Dendritic cell treated with granulocyte-macrophage colony-stimulating factor and Interleukin-4, amounts not matched to agents 40 ng/mL and 50 ng/mL, for 4 days (primary cell): ENCODE measurements at regions not wholly inside any gene's neighbourhood (a gene's known extent, or its start where the extent isn't known, plus 50 kb on each side); places are given as distances from the start of the nearest gene placed in this dataset.

ENCODE experiments used
- H3K27ac Mint-ChIP-seq: one replicate; pipeline ENCODE4 v1.8.0; 2022; ENCODE audit warnings: mild to moderate bottlenecking, mixed read lengths
- H3K27me3 Mint-ChIP-seq: one replicate; pipeline ENCODE4 v1.8.0; 2022; ENCODE audit warnings: mild to moderate bottlenecking, mixed read lengths
- H3K36me3 Mint-ChIP-seq: one replicate; pipeline ENCODE4 v1.8.0; 2022; ENCODE audit warnings: low read depth, mixed read lengths
- H3K4me1 Mint-ChIP-seq: one replicate; pipeline ENCODE4 v1.8.0; 2022; ENCODE audit warnings: low read depth, mixed read lengths
- H3K4me3 Mint-ChIP-seq: one replicate; pipeline ENCODE4 v1.8.0; 2022; ENCODE audit warnings: mild to moderate bottlenecking, moderate library complexity, mixed read lengths
- H3K9me3 Mint-ChIP-seq: one replicate; pipeline ENCODE4 v1.8.0; 2022; ENCODE audit warnings: mixed read lengths
- intact Hi-C: fragments of 100-400 bp; cut with micrococcal nuclease; formaldehyde crosslinking; loops from one replicate; pipeline ENCODE4 v1.15.0; 2022

GRCh38 chr2:217456016-217456415 is 546.8 kb downstream of the TNS1 start:
- Mint-ChIP-seq H3K4me1 (no peaks in the 10 kb centered on the region), H3K4me3 (no peak overlapping the region)
- intact Hi-C loops = no loop called here

GRCh38 chr2:217452928-217453327 is 549.9 kb downstream of the TNS1 start:
- Mint-ChIP-seq H3K36me3 (no peaks in the 10 kb centered on the region), H3K4me1 (no peaks in the 10 kb centered on the region), H3K9me3 (no peaks in the 10 kb centered on the region), H3K27me3 (peaks cover 36% of the 10 kb centered on the region), H3K27ac (no peak overlapping the region), H3K4me3 (no peak overlapping the region)
- intact Hi-C loops = no loop called here

More at GRCh38 chr2:217456016-217456415, 546.8 kb downstream of the TNS1 start:
- no peaks in the 10 kb centered on the region for H3K36me3 Mint-ChIP-seq
- no peaks in the 10 kb centered on the region for H3K9me3 Mint-ChIP-seq
- H3K27ac Mint-ChIP-seq = no peak overlapping the region
- peaks cover 21% of the 10 kb centered on the region for H3K27me3 Mint-ChIP-seq

GRCh38 chr2:217451666-217452065 is 551.1 kb downstream of the TNS1 start:
- no peaks in the 10 kb centered on the region for H3K36me3 Mint-ChIP-seq
- intact Hi-C loops = no loop called here
- H3K4me3 Mint-ChIP-seq = no peak overlapping the region
- no peaks in the 10 kb centered on the region for H3K4me1 Mint-ChIP-seq
- H3K9me3 Mint-ChIP-seq = no peaks in the 10 kb centered on the region
- no peak overlapping the region for H3K27ac Mint-ChIP-seq
- peaks cover 41% of the 10 kb centered on the region for H3K27me3 Mint-ChIP-seq

GRCh38 chr2:217449444-217449843 is 553.4 kb downstream of the TNS1 start:
- no peaks in the 10 kb centered on the region for H3K4me1 Mint-ChIP-seq
- intact Hi-C loops = no loop called here
- no peak overlapping the region for H3K27ac Mint-ChIP-seq
- H3K27me3 Mint-ChIP-seq = peaks cover 44% of the 10 kb centered on the region
- no peaks in the 10 kb centered on the region for H3K36me3 Mint-ChIP-seq
- no peaks in the 10 kb centered on the region for H3K9me3 Mint-ChIP-seq
- no peak overlapping the region for H3K4me3 Mint-ChIP-seq

- H3K27ac Mint-ChIP-seq = no peak overlapping the region
- no peaks in the 10 kb centered on the region for H3K36me3 Mint-ChIP-seq
- no peaks in the 10 kb centered on the region for H3K9me3 Mint-ChIP-seq
- peaks cover 44% of the 10 kb centered on the region for H3K27me3 Mint-ChIP-seq
- no peak overlapping the region for H3K4me3 Mint-ChIP-seq
- intact Hi-C loops = no loop called here
- no peaks in the 10 kb centered on the region for H3K4me1 Mint-ChIP-seq
Observed at GRCh38 chr2:217448860-217449259, 553.9 kb downstream of the TNS1 start.

GRCh38 chr2:217445723-217446122 is 557.1 kb downstream of the TNS1 start:
- Mint-ChIP-seq H3K9me3 (no peaks in the 10 kb centered on the region), H3K36me3 (no peaks in the 10 kb centered on the region), H3K4me3 (no peak overlapping the region), H3K27ac (no peak overlapping the region), H3K27me3 (peaks cover 36% of the 10 kb centered on the region), H3K4me1 (no peaks in the 10 kb centered on the region)
- intact Hi-C loops = no loop called here

- Mint-ChIP-seq H3K4me3 (no peak overlapping the region), H3K27ac (no peak overlapping the region), H3K27me3 (peaks cover 31% of the 10 kb centered on the region), H3K4me1 (no peaks in the 10 kb centered on the region), H3K36me3 (no peaks in the 10 kb centered on the region), H3K9me3 (no peaks in the 10 kb centered on the region)
- intact Hi-C loops = no loop called here
Observed at GRCh38 chr2:217444932-217445331, 557.9 kb downstream of the TNS1 start.

- Mint-ChIP-seq H3K27me3 (peaks cover 31% of the 10 kb centered on the region), H3K4me1 (no peaks in the 10 kb centered on the region), H3K27ac (no peak overlapping the region), H3K9me3 (no peaks in the 10 kb centered on the region), H3K4me3 (no peak overlapping the region), H3K36me3 (no peaks in the 10 kb centered on the region)
- intact Hi-C loops = no loop called here
Observed at GRCh38 chr2:217444509-217444908, 558.3 kb downstream of the TNS1 start.

- intact Hi-C loops = no loop called here
- Mint-ChIP-seq H3K4me1 (peaks cover 4% of the 10 kb centered on the region), H3K9me3 (no peaks in the 10 kb centered on the region), H3K4me3 (no peak overlapping the region), H3K27me3 (peaks cover 27% of the 10 kb centered on the region), H3K27ac (no peak overlapping the region), H3K36me3 (no peaks in the 10 kb centered on the region)
Observed at GRCh38 chr2:217443601-217444000, 559.2 kb downstream of the TNS1 start.

GRCh38 chr2:217440000-217440399 is 562.8 kb downstream of the TNS1 start:
- intact Hi-C loops = no loop called here

GRCh38 chr2:217438821-217439220 is 564.0 kb downstream of the TNS1 start:
- no peaks in the 10 kb centered on the region for H3K36me3 Mint-ChIP-seq
- H3K4me3 Mint-ChIP-seq = no peak overlapping the region
- intact Hi-C loops = no loop called here
- H3K4me1 Mint-ChIP-seq = peaks cover 19% of the 10 kb centered on the region
- H3K27me3 Mint-ChIP-seq = peaks cover 36% of the 10 kb centered on the region
- H3K27ac Mint-ChIP-seq = no peak overlapping the region
- H3K9me3 Mint-ChIP-seq = no peaks in the 10 kb centered on the region

More at GRCh38 chr2:217440000-217440399, 562.8 kb downstream of the TNS1 start:
- peaks cover 31% of the 10 kb centered on the region for H3K27me3 Mint-ChIP-seq
- no peak overlapping the region for H3K4me3 Mint-ChIP-seq
- H3K4me1 Mint-ChIP-seq = peaks cover 10% of the 10 kb centered on the region
- no peak overlapping the region for H3K27ac Mint-ChIP-seq
- no peaks in the 10 kb centered on the region for H3K36me3 Mint-ChIP-seq
- H3K9me3 Mint-ChIP-seq = no peaks in the 10 kb centered on the region

GRCh38 chr2:217438136-217438535 is 564.7 kb downstream of the TNS1 start:
- Mint-ChIP-seq H3K27me3 (peaks cover 41% of the 10 kb centered on the region), H3K9me3 (no peaks in the 10 kb centered on the region), H3K4me1 (peaks cover 25% of the 10 kb centered on the region), H3K36me3 (no peaks in the 10 kb centered on the region), H3K4me3 (no peak overlapping the region), H3K27ac (no peak overlapping the region)
- intact Hi-C loops = no loop called here

- intact Hi-C loops = no loop called here
- Mint-ChIP-seq H3K27ac (no peak overlapping the region), H3K27me3 (peaks cover 43% of the 10 kb centered on the region), H3K9me3 (no peaks in the 10 kb centered on the region), H3K4me3 (no peak overlapping the region), H3K4me1 (peaks cover 25% of the 10 kb centered on the region), H3K36me3 (no peaks in the 10 kb centered on the region)
Observed at GRCh38 chr2:217437290-217437870, 565.4 kb downstream of the TNS1 start.

GRCh38 chr2:217436386-217436785 is 566.4 kb downstream of the TNS1 start:
- H3K9me3 Mint-ChIP-seq = no peaks in the 10 kb centered on the region
- no peak overlapping the region for H3K4me3 Mint-ChIP-seq
- H3K4me1 Mint-ChIP-seq = peaks cover 34% of the 10 kb centered on the region
- H3K27ac Mint-ChIP-seq = no peak overlapping the region
- no peaks in the 10 kb centered on the region for H3K36me3 Mint-ChIP-seq
- H3K27me3 Mint-ChIP-seq = peaks cover 43% of the 10 kb centered on the region
- intact Hi-C loops = no loop called here
